Stomach smooth muscle (tissue), 2 donors: ENCODE measurements at regions not wholly inside any gene's neighbourhood (a gene's known extent, or its start where the extent isn't known, plus 50 kb on each side); places are given as distances from the start of the nearest gene placed in this dataset.

Experiments
- H3K27ac ChIP-seq: one replicate; pipeline ENCODE4 v1.7.0; 2013; ENCODE audit warnings: mild to moderate bottlenecking, low read length, inconsistent platforms
- H3K27me3 ChIP-seq, 2 donors: one replicate each; pipeline ENCODE4 v1.7.0; 2013; ENCODE audit warnings: low read length in 2 of 2; ENCODE audit not compliant: insufficient read depth in 2 of 2, control insufficient read depth in 1 of 2
- H3K36me3 ChIP-seq, 2 donors: one replicate each; pipeline ENCODE4 v1.7.0; 2013; ENCODE audit warnings: low read length in 2 of 2; ENCODE audit not compliant: control insufficient read depth in 2 of 2, insufficient read depth in 2 of 2
- H3K4me1 ChIP-seq: one replicate; pipeline ENCODE4 v1.7.0; 2013; ENCODE audit warnings: low read length; ENCODE audit not compliant: control insufficient read depth, insufficient read depth
- H3K4me3 ChIP-seq, 2 donors: one replicate each; pipeline ENCODE4 v1.7.0; 2013; ENCODE audit warnings: low read length in 2 of 2
- H3K9ac ChIP-seq, 2 donors: one replicate each; pipeline ENCODE4 v1.7.0; 2013; ENCODE audit warnings: low read length in 2 of 2, mild to moderate bottlenecking in 1 of 2
- H3K9me3 ChIP-seq, 2 donors: one replicate each; pipeline ENCODE4 v1.7.0; 2013; ENCODE audit warnings: low read length in 2 of 2; ENCODE audit not compliant: control insufficient read depth in 2 of 2
- donor health status: healthy.
- donor health status: Pancreatic carcinoma.

GRCh38 chr2:118722976-118723375 lies 124.5 kb downstream of the EN1 start:
- H3K4me3 ChIP-seq: no peak overlapping the region
- peaks cover 0 to 3% of the 10 kb centered on the region in 2 donors for H3K27me3 ChIP-seq
- no peaks in the 10 kb centered on the region for H3K36me3 ChIP-seq
- no peak overlapping the region for H3K27ac ChIP-seq
- H3K9ac ChIP-seq: no peak overlapping the region
- H3K4me1 ChIP-seq: no peaks in the 10 kb centered on the region
- H3K9me3 ChIP-seq: peaks cover 0 to 3% of the 10 kb centered on the region in 2 donors

- Histone ChIP-seq H3K27ac (no peak overlapping the region), H3K9ac (no peak overlapping the region), H3K4me1 (no peaks in the 10 kb centered on the region), H3K36me3 (no peaks in the 10 kb centered on the region), H3K4me3 (no peak overlapping the region), H3K27me3 (peaks cover 0 to 3% of the 10 kb centered on the region in 2 donors), H3K9me3 (no peaks in the 10 kb centered on the region)
Measured at GRCh38 chr2:118721817-118722551, 125.5 kb downstream of the EN1 start.

DNA sequence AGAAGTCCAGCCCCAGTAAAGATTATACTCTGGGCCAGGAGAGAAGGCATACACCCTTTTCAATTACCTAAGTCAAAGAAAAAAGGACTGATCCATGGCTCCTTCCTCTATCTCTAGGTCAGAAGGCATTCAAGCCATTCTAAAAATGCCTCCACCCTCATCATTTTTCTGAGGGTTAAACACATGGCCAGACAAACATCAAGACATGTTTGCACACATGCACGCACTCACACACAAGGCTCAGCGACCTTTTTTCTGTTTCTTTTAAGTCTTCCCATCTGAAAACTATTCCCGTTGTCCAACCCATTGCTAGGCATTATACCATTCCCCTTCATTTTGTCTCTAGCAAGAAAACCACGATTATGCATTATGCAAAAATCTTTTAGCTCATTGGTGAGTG lies 126.6 kb downstream of the EN1 start:
- H3K9me3 ChIP-seq: no peaks in the 10 kb centered on the region
- peaks cover 0 to 3% of the 10 kb centered on the region in 2 donors for H3K27me3 ChIP-seq
- H3K27ac ChIP-seq: no peak overlapping the region
- H3K36me3 ChIP-seq: no peaks in the 10 kb centered on the region
- H3K4me3 ChIP-seq: no peak overlapping the region
- no peak overlapping the region for H3K9ac ChIP-seq
- no peaks in the 10 kb centered on the region for H3K4me1 ChIP-seq

DNA sequence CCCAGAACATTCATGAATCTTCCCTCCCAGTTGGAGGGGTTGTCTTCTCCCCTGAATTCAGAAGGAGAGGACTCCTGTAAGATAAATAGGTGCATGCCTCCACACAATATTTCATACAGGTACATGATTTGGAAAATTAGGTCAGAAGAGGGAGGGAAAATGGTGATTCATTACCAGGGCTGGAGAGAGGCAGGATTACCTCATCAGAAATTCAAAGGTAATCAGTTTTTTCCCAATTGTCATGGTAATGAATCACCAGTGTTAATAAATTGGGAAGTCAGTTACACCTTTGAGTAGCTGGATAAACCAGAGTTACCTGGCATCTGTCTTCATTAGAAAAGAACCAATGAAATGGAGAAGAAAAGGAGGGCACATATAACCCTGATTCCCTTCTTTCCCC lies 128.5 kb downstream of the EN1 start:
- Histone ChIP-seq H3K9ac (no peak overlapping the region), H3K27me3 (no peaks in the 10 kb centered on the region), H3K36me3 (no peaks in the 10 kb centered on the region), H3K4me1 (no peaks in the 10 kb centered on the region), H3K9me3 (peaks cover 0 to 2% of the 10 kb centered on the region in 2 donors), H3K27ac (no peak overlapping the region), H3K4me3 (no peak overlapping the region)

DNA sequence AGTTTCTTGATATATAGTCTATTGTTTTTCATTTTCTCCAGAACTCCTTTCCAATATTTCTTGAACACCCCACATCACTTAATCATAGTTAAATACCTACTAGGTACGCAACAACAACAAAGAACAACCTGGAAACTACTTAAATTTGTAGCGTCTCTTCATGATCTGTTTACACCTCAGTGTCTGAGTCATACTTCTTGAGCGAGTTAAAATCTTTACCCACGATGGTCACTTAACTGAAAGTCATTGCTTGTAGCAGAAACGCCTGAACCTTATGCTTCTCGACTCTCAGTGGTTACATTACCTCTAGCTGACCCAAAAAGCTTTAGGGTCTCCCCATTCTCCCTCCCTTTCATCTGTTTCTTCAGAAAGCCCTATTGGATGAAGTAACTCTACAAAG lies 131.3 kb downstream of the EN1 start:
- H3K9me3 ChIP-seq: peaks cover 0 to 2% of the 10 kb centered on the region in 2 donors
- no peaks in the 10 kb centered on the region for H3K4me1 ChIP-seq
- H3K9ac ChIP-seq: no peak overlapping the region
- no peak overlapping the region for H3K4me3 ChIP-seq
- H3K27ac ChIP-seq: no peak overlapping the region
- H3K36me3 ChIP-seq: no peaks in the 10 kb centered on the region
- H3K27me3 ChIP-seq: no peaks in the 10 kb centered on the region

DNA sequence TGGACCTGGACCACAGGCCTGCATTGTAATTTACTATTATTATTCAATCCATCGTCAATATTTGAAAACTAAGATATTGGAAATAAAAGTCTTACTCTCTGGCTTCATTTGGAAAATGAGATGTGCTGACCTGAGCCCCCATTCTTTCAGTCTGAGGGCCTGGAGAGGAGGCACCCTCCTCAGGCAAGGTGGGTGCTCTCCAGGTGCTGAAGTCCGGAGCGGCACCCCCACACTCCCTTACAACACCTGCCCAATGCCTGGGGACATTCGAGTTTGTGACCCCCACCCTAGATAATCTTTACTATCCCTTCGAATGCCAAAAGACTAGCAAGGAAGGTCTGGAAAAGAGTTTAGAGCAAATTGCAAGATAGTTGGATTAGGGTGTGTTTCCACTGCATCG lies 133.3 kb downstream of the EN1 start:
- H3K9ac ChIP-seq: no peak overlapping the region
- H3K36me3 ChIP-seq: no peaks in the 10 kb centered on the region
- no peaks in the 10 kb centered on the region for H3K27me3 ChIP-seq
- peaks cover 2 to 4% of the 10 kb centered on the region in 2 donors for H3K9me3 ChIP-seq
- H3K4me1 ChIP-seq: no peaks in the 10 kb centered on the region
- H3K4me3 ChIP-seq: no peak overlapping the region
- H3K27ac ChIP-seq: no peak overlapping the region

DNA sequence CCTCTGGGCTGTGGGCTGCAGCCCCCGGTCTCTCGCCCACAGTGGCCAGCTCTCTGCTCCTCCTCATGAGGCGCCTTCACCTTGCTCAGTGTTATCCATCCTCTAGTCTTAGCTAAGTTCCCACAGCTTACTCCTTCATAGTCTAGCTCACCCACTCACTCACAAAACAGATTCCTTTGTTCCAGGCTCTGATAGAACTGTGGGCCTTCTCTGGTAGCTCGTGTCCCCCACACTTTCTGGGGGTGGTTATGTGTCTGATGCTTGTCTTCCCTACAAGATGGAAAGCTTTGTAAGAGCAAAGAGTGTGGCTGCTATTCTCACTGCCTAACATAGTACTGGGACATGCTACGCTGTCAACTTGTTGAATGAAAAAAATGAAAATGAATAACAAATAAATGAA lies 135.8 kb downstream of the EN1 start:
- H3K36me3 ChIP-seq: no peaks in the 10 kb centered on the region
- peaks cover 2 to 4% of the 10 kb centered on the region in 2 donors for H3K9me3 ChIP-seq
- H3K9ac ChIP-seq: no peak overlapping the region
- H3K27ac ChIP-seq: no peak overlapping the region
- no peaks in the 10 kb centered on the region for H3K4me1 ChIP-seq
- H3K27me3 ChIP-seq: no peaks in the 10 kb centered on the region
- no peak overlapping the region for H3K4me3 ChIP-seq

DNA sequence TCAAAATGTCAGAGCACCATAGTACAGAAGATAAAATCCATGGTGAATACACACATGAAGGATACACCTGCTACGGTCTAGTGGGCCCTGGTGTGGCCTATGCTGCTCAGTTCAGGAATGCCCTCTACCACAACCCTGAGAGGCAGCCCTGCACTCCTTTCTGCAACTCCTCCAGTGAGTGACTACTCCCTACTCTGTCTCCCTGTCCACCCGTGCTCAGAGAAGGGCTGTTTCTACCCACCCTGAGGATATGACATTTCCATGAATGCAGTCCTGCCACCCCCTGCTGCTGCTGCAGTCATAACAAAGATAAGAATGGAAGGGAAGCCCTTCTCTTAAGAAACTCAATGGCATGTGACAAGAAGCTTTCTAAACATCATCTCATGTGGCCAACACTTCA lies 137.0 kb downstream of the EN1 start:
- no peaks in the 10 kb centered on the region for H3K27me3 ChIP-seq
- H3K36me3 ChIP-seq: no peaks in the 10 kb centered on the region
- H3K9me3 ChIP-seq: peaks cover 2 to 4% of the 10 kb centered on the region in 2 donors
- no peak overlapping the region for H3K9ac ChIP-seq
- H3K4me1 ChIP-seq: no peaks in the 10 kb centered on the region
- H3K27ac ChIP-seq: no peak overlapping the region
- H3K4me3 ChIP-seq: no peak overlapping the region

GRCh38 chr2:118709786-118710185 lies 137.7 kb downstream of the EN1 start:
- Histone ChIP-seq H3K27ac (no peak overlapping the region), H3K4me3 (no peak overlapping the region), H3K9ac (no peak overlapping the region), H3K4me1 (no peaks in the 10 kb centered on the region), H3K36me3 (no peaks in the 10 kb centered on the region), H3K9me3 (peaks cover under 1 to 4% of the 10 kb centered on the region in 2 donors), H3K27me3 (no peaks in the 10 kb centered on the region)

DNA sequence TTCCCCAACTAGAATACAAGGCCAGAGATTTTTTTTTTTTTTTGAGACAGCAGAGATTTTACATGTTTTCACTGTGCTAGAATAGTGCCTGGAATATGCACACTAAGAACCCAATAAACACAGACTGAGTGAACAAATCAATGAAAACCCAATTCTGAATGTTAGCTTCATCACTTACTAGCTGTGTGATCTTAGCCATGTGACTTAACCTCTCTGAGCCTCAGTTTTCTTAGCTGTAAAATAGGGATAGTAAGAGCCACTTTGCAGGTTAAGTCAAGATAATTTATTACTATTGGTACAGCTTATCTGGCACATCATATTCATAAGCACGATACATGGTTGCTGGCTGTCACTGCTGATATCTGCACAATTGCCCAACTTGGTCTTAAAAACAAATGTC lies 140.6 kb downstream of the EN1 start:
- Histone ChIP-seq H3K9me3 (peaks cover 0 to 4% of the 10 kb centered on the region in 2 donors), H3K9ac (no peak overlapping the region), H3K4me3 (no peak overlapping the region), H3K36me3 (no peaks in the 10 kb centered on the region), H3K27ac (no peak overlapping the region), H3K4me1 (no peaks in the 10 kb centered on the region), H3K27me3 (no peaks in the 10 kb centered on the region)

GRCh38 chr2:118706371-118706770 lies 141.1 kb downstream of the EN1 start:
- H3K27me3 ChIP-seq: no peaks in the 10 kb centered on the region
- no peak overlapping the region for H3K4me3 ChIP-seq
- peaks cover 0 to 4% of the 10 kb centered on the region in 2 donors for H3K9me3 ChIP-seq
- no peak overlapping the region for H3K27ac ChIP-seq
- no peak overlapping the region for H3K9ac ChIP-seq
- H3K4me1 ChIP-seq: no peaks in the 10 kb centered on the region
- H3K36me3 ChIP-seq: no peaks in the 10 kb centered on the region
